Stomach (tissue), 4 donors: ENCODE measurements at regions not wholly inside any gene's neighbourhood (a gene's known extent, or its start where the extent isn't known, plus 50 kb on each side); places are given as distances from the start of the nearest gene placed in this dataset.

Experiments used
- CTCF ChIP-seq, 7 experiments: fragments of 450-650 bp in 4 of 7; fragments of 200-600 bp in 3 of 7; sonication (generic) in 3 of 7; IDR thresholded peaks; one replicate each; pipeline ENCODE4 v1.5.1; 2016 to 2019; ENCODE audit warnings: antibody characterized with exemption in 7 of 7, control low read depth in 2 of 7, mild to moderate bottlenecking in 1 of 7
- EP300 ChIP-seq: sonication (generic); formaldehyde crosslinking; IDR thresholded peaks from one replicate; pipeline ENCODE4 v1.6.1; 2017; ENCODE audit warnings: antibody characterized with exemption
- POLR2A ChIP-seq, 4 donors: fragments of 450-650 bp; IDR thresholded peaks; one replicate each; pipeline ENCODE4 v1.6.1; 2016; ENCODE audit warnings: antibody characterized with exemption in 4 of 4, control low read depth in 2 of 4, mild to moderate bottlenecking in 1 of 4, moderate library complexity in 1 of 4
- POLR2AphosphoS5 ChIP-seq, 3 donors: sonication (generic); formaldehyde crosslinking; IDR thresholded peaks; one replicate each; pipeline ENCODE4 v1.6.1; 2016; ENCODE audit warnings: antibody characterized with exemption in 3 of 3

- TF ChIP-seq CTCF (IDR thresholded peaks at IDR 0.05): no peak
- no peak for TF ChIP-seq POLR2A (IDR thresholded peaks at IDR 0.05)
- peak; percentile 80 for TF ChIP-seq EP300
- TF ChIP-seq POLR2AphosphoS5 (IDR thresholded peaks at IDR 0.05): peak; percentile 51 to 81 (median 51)
Measured at GRCh38 chr3:177724020-177724638, 526.8 kb upstream of the TBL1XR1 start.
